Fibroblast of lung (primary cell): ENCODE measurements at regions not wholly inside any gene's neighbourhood (a gene's known extent, or its start where the extent isn't known, plus 50 kb on each side); places are given as distances from the start of the nearest gene placed in this dataset.
"Not testable (repeated sequence)": the region's sequence is repeated elsewhere in the genome, so short reads cannot be mapped to it uniquely, and the experiment has no call there.

Experiments used
- DNase-seq, 2 donors: peaks; one replicate each; pipeline versions ENCODE4 v3.0.0 to v3.0.0-alpha.2; 2010; ENCODE audit warnings: low read depth in 2 of 2
- H2AFZ ChIP-seq: 2 replicates; pipeline ENCODE4 v1.5.1; 2012; ENCODE audit warnings: low read length, control low read depth, inconsistent platforms
- H3K27ac ChIP-seq: 2 replicates; pipeline ENCODE4 v1.5.1; 2011; ENCODE audit warnings: low read length, control low read depth; ENCODE audit not compliant: insufficient read depth
- H3K27me3 ChIP-seq: 2 replicates; pipeline ENCODE4 v1.5.1; 2011; ENCODE audit warnings: mild to moderate bottlenecking, low read length; ENCODE audit not compliant: control insufficient read depth, insufficient read depth
- H3K36me3 ChIP-seq: 2 replicates; pipeline ENCODE4 v1.5.1; 2011; ENCODE audit warnings: low read length; ENCODE audit not compliant: control insufficient read depth, insufficient read depth
- H3K4me1 ChIP-seq: 2 replicates; pipeline ENCODE4 v1.5.1; 2011; ENCODE audit warnings: low read length; ENCODE audit not compliant: control insufficient read depth, insufficient read depth; ENCODE audit errors: extremely low read depth
- H3K4me2 ChIP-seq: 2 replicates; pipeline ENCODE4 v1.5.1; 2011; ENCODE audit warnings: low read length, control low read depth; ENCODE audit not compliant: insufficient read depth; ENCODE audit errors: extremely low read depth
- H3K4me3 ChIP-seq, 4 experiments: fragments of 200-600 bp in 1 of 4; sonication (generic) in 1 of 4; replicated peaks in 1 of 4; 2 replicates each; pipeline ENCODE4 v1.5.1; 2011 to 2016; ENCODE audit warnings: low read length in 4 of 4, low read depth in 3 of 4, mild to moderate bottlenecking in 3 of 4, control low read depth in 2 of 4, inconsistent platforms in 1 of 4, mixed read lengths in 1 of 4; ENCODE audit not compliant: insufficient read depth in 1 of 4; ENCODE audit errors: control extremely low read depth in 1 of 4
- H3K79me2 ChIP-seq: 2 replicates; pipeline ENCODE4 v1.5.1; 2012; ENCODE audit warnings: mild to moderate bottlenecking, low read length, inconsistent platforms; ENCODE audit not compliant: control insufficient read depth, insufficient read depth
- H3K9ac ChIP-seq: 2 replicates; pipeline ENCODE4 v1.5.1; 2011; ENCODE audit warnings: mild to moderate bottlenecking, low read length, control low read depth; ENCODE audit not compliant: insufficient read depth
- H3K9me3 ChIP-seq: 2 replicates; pipeline ENCODE4 v1.5.1; 2012; ENCODE audit warnings: low read depth, low read length; ENCODE audit not compliant: control insufficient read depth, insufficient read depth
- H4K20me1 ChIP-seq: 2 replicates; pipeline ENCODE4 v1.5.1; 2011; ENCODE audit warnings: low read length; ENCODE audit not compliant: control insufficient read depth, insufficient read depth; ENCODE audit errors: extremely low read depth
- EZH2 ChIP-seq: IDR thresholded peaks from 2 replicates; pipeline ENCODE4 v1.5.1; 2012; ENCODE audit warnings: low read length, control low read depth, mild to moderate bottlenecking; ENCODE audit errors: missing control alignments
- TF ChIP-seq, protein P1 (sequence below), 2 donors: IDR thresholded peaks in 1 of 2; conservative IDR thresholded peaks in 1 of 2; 1 replicate in 1 of 2; 2 replicates in 1 of 2; pipeline ENCODE4 v1.5.1; 2011 to 2012; ENCODE audit warnings: low read length in 2 of 2, control low read depth in 1 of 2, inconsistent platforms in 1 of 2, low read depth in 1 of 2, mild to moderate bottlenecking in 1 of 2

DNA sequence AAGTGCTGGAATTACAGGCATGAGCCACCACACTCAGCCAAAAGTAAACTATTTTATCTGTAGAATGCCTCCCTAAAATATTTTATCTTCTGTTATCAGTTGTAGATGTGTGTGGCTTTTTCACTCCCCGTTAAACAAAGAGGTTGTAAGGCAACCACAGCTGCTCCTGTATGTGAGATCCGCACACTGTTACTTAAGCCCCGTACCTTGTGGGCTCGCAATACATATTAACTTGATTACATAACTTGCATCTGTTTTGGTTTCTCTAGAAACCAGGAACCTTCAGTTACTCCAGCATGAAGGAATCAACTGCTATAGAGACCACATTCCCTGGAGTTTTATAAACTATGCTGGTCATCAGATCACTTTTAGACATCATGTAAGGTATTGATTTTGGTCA is 420.1 kb upstream of the SLC35B3 start:
- no peaks in the 10 kb centered on the region for H3K4me1 ChIP-seq
- no peak overlapping the region for H3K4me2 ChIP-seq
- H3K36me3 ChIP-seq: no peaks in the 10 kb centered on the region
- no peak for DNase-seq
- H4K20me1 ChIP-seq: no peaks in the 10 kb centered on the region
- TF ChIP-seq, protein P1, sequence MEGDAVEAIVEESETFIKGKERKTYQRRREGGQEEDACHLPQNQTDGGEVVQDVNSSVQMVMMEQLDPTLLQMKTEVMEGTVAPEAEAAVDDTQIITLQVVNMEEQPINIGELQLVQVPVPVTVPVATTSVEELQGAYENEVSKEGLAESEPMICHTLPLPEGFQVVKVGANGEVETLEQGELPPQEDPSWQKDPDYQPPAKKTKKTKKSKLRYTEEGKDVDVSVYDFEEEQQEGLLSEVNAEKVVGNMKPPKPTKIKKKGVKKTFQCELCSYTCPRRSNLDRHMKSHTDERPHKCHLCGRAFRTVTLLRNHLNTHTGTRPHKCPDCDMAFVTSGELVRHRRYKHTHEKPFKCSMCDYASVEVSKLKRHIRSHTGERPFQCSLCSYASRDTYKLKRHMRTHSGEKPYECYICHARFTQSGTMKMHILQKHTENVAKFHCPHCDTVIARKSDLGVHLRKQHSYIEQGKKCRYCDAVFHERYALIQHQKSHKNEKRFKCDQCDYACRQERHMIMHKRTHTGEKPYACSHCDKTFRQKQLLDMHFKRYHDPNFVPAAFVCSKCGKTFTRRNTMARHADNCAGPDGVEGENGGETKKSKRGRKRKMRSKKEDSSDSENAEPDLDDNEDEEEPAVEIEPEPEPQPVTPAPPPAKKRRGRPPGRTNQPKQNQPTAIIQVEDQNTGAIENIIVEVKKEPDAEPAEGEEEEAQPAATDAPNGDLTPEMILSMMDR (conservative IDR thresholded peaks at IDR 0.05 in 1 of 2, IDR thresholded peaks at IDR 0.05 in 1 of 2; ENCODE audit: low read depth in 1 of 2, low read length in 2 of 2): no peak
- no peak for TF ChIP-seq EZH2
- no peak overlapping the region for H3K27ac ChIP-seq
- H3K4me3 ChIP-seq: no peak overlapping the region
- H3K9me3 ChIP-seq: no peaks in the 10 kb centered on the region
- no peak overlapping the region for H2AFZ ChIP-seq
- no peaks in the 10 kb centered on the region for H3K27me3 ChIP-seq
- H3K9ac ChIP-seq: no peak overlapping the region
- H3K79me2 ChIP-seq: no peaks in the 10 kb centered on the region

DNA sequence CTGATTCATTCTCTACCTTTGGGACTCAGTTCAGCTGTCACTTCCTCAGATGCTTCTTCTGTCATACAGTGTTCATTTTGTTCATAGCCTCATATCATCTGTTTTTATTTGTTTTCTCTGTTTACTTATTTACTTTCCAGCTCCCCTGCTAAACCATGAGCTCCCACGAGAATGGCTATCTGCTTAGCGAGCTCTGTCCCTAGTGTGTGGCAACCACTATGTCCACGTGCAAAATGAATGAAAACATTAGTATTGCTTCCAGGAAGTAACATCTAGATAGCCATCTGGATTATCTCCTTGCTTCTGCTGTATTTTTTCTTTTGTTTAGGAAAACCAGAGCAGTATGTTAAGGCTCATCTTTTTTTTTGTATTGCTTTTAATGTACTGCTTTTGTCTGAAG is 417.0 kb upstream of the SLC35B3 start:
- H3K79me2 ChIP-seq: no peaks in the 10 kb centered on the region
- no peak overlapping the region for H2AFZ ChIP-seq
- H3K27me3 ChIP-seq: no peaks in the 10 kb centered on the region
- H3K4me3 ChIP-seq: no peak overlapping the region
- H3K27ac ChIP-seq: no peak overlapping the region
- DNase-seq: no peak
- H3K9ac ChIP-seq: no peak overlapping the region
- no peaks in the 10 kb centered on the region for H3K4me1 ChIP-seq
- no peaks in the 10 kb centered on the region for H4K20me1 ChIP-seq
- no peak overlapping the region for H3K4me2 ChIP-seq
- TF ChIP-seq, protein P1 (conservative IDR thresholded peaks at IDR 0.05 in 1 of 2, IDR thresholded peaks at IDR 0.05 in 1 of 2; ENCODE audit: low read depth in 1 of 2, low read length in 2 of 2): no peak
- no peak for TF ChIP-seq EZH2
- H3K36me3 ChIP-seq: no peaks in the 10 kb centered on the region
- no peaks in the 10 kb centered on the region for H3K9me3 ChIP-seq

DNA sequence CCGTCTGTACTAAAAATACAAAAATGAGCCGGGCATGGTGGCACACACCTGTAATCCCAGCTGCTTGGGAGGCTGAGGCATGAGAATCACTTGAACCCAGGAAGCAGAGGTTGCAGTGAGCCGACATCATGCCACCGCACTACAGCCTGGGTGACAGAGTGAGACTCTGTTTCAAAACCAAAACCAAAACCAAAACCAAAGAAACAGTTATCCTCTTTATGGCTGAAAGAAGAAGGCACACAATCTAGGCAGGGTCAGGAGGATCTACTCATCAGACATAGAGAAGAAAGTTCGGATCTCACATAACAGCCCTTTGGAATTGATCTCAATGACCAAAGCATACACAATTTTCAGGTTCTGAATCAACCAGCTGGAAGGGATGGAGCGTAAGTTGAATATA is 411.3 kb upstream of the SLC35B3 start:
- not testable (repeated sequence) for H4K20me1 ChIP-seq, DNase-seq, H3K4me1 ChIP-seq

DNA sequence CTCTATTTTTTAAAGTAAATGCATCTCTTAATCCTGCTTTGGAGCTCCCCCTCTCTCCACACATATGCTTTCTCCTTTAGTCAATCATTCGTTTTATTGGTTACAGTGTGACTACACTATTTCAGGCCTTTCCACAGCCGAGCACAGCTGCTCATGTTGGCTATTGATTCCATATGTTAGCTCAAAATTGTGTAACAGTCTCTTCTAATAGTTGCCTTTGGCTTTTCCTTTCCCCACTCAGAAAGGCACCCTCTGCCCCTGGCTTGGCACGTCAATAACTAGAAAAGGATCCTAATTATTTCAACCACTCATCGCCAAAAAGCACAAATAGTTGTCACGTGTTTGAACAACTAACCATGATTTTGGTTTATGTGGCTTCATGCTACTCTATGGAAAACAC is 410.3 kb upstream of the SLC35B3 start:
- no peak overlapping the region for H3K27ac ChIP-seq
- no peak overlapping the region for H3K4me2 ChIP-seq
- H4K20me1 ChIP-seq: no peaks in the 10 kb centered on the region
- no peak overlapping the region for H3K9ac ChIP-seq
- DNase-seq: no peak
- H3K9me3 ChIP-seq: no peaks in the 10 kb centered on the region
- H3K36me3 ChIP-seq: no peaks in the 10 kb centered on the region
- H3K27me3 ChIP-seq: no peaks in the 10 kb centered on the region
- H2AFZ ChIP-seq: no peak overlapping the region
- no peak overlapping the region for H3K4me3 ChIP-seq
- no peak for TF ChIP-seq EZH2
- TF ChIP-seq, protein P1 (conservative IDR thresholded peaks at IDR 0.05 in 1 of 2, IDR thresholded peaks at IDR 0.05 in 1 of 2; ENCODE audit: low read depth in 1 of 2, low read length in 2 of 2): no peak
- no peaks in the 10 kb centered on the region for H3K79me2 ChIP-seq
- H3K4me1 ChIP-seq: no peaks in the 10 kb centered on the region

More for the DNA sequence above, 411.3 kb upstream of the SLC35B3 start:
- not testable (repeated sequence) for H3K4me3 ChIP-seq, H3K27me3 ChIP-seq, H3K79me2 ChIP-seq, H3K36me3 ChIP-seq, H3K4me2 ChIP-seq, H3K9me3 ChIP-seq, H3K9ac ChIP-seq, H3K27ac ChIP-seq, H2AFZ ChIP-seq
